H9 (cell line): ENCODE measurements at regions not wholly inside any gene's neighbourhood (a gene's known extent, or its start where the extent isn't known, plus 50 kb on each side); places are given as distances from the start of the nearest gene placed in this dataset.

Experiments
- DNase-seq: peaks from one replicate; pipeline ENCODE4 v3.0.0-alpha.2; 2017
- H2AFZ ChIP-seq: one replicate; pipeline ENCODE4 v1.6.1; 2013; ENCODE audit warnings: mild to moderate bottlenecking, low read length, control low read depth, moderate library complexity
- H2AK5ac ChIP-seq: 2 replicates; pipeline ENCODE4 v1.6.1; 2013; ENCODE audit warnings: low read length, control low read depth, mixed read lengths; ENCODE audit not compliant: insufficient read length
- H2BK120ac ChIP-seq: one replicate; pipeline ENCODE4 v1.6.1; 2013; ENCODE audit warnings: low read depth, mild to moderate bottlenecking, low read length, control low read depth, inconsistent platforms; ENCODE audit not compliant: poor library complexity, severe bottlenecking
- H2BK12ac ChIP-seq: 2 replicates; pipeline ENCODE4 v1.6.1; 2013; ENCODE audit warnings: low read length, control low read depth, mixed read lengths, low read depth; ENCODE audit not compliant: insufficient read length
- H2BK15ac ChIP-seq: 2 replicates; pipeline ENCODE4 v1.6.1; 2013; ENCODE audit warnings: low read depth, low read length, control low read depth
- H2BK20ac ChIP-seq: one replicate; pipeline ENCODE4 v1.6.1; 2013; ENCODE audit warnings: low read depth, mild to moderate bottlenecking, low read length, control low read depth, inconsistent platforms; ENCODE audit not compliant: poor library complexity, severe bottlenecking
- H2BK5ac ChIP-seq: 2 replicates; pipeline ENCODE4 v1.6.1; 2013; ENCODE audit warnings: low read length, control low read depth, mixed read lengths; ENCODE audit not compliant: insufficient read length
- H3K14ac ChIP-seq: 2 replicates; pipeline ENCODE4 v1.6.1; 2013; ENCODE audit warnings: low read length, control low read depth; ENCODE audit not compliant: insufficient read depth
- H3K18ac ChIP-seq: 2 replicates; pipeline ENCODE4 v1.6.1; 2013; ENCODE audit warnings: low read depth, mild to moderate bottlenecking, mixed read lengths, low read length, control low read depth; ENCODE audit not compliant: insufficient read length
- H3K23ac ChIP-seq: 2 replicates; pipeline ENCODE4 v1.6.1; 2013; ENCODE audit warnings: low read length, control low read depth, mixed read lengths, low read depth; ENCODE audit not compliant: insufficient read length
- H3K23me2 ChIP-seq: 2 replicates; pipeline ENCODE4 v1.6.1; 2013; ENCODE audit warnings: low read depth, mild to moderate bottlenecking, mixed read lengths, low read length, control low read depth; ENCODE audit not compliant: insufficient read length, poor library complexity, severe bottlenecking
- H3K27ac ChIP-seq: 2 replicates; pipeline ENCODE4 v1.5.1; 2013; ENCODE audit warnings: low read length, control low read depth, mixed read lengths, low read depth; ENCODE audit not compliant: insufficient read length
- H3K27me3 ChIP-seq: 2 replicates; pipeline ENCODE4 v1.6.1; 2013; ENCODE audit warnings: low read length, control low read depth, inconsistent platforms; ENCODE audit not compliant: insufficient read depth
- H3K4ac ChIP-seq: 2 replicates; pipeline ENCODE4 v1.6.1; 2013; ENCODE audit warnings: low read depth, mild to moderate bottlenecking, control low read depth, inconsistent platforms, low read length, moderate library complexity
- H3K4me1 ChIP-seq: 2 replicates; pipeline ENCODE4 v1.6.1; 2013; ENCODE audit warnings: low read length, control low read depth, inconsistent platforms; ENCODE audit not compliant: insufficient read depth
- H3K4me2 ChIP-seq: 2 replicates; pipeline ENCODE4 v1.6.1; 2013; ENCODE audit warnings: low read length, control low read depth, mixed read lengths; ENCODE audit not compliant: insufficient read length, insufficient read depth
- H3K56ac ChIP-seq: 2 replicates; pipeline ENCODE4 v1.6.1; 2013; ENCODE audit warnings: low read depth, mild to moderate bottlenecking, mixed read lengths, low read length, control low read depth; ENCODE audit not compliant: insufficient read length
- H3K79me1 ChIP-seq: 2 replicates; pipeline ENCODE4 v1.6.1; 2013; ENCODE audit warnings: low read depth, mild to moderate bottlenecking, moderate library complexity, low read length, control low read depth, inconsistent platforms; ENCODE audit not compliant: insufficient read depth, poor library complexity, severe bottlenecking
- H3K79me2 ChIP-seq: 2 replicates; pipeline ENCODE4 v1.6.1; 2013; ENCODE audit warnings: low read length, control low read depth, inconsistent platforms; ENCODE audit not compliant: insufficient read depth
- H3K9ac ChIP-seq: 2 replicates; pipeline ENCODE4 v1.6.1; 2013; ENCODE audit warnings: low read length, control low read depth, mixed read lengths; ENCODE audit not compliant: insufficient read length; ENCODE audit errors: extremely low read depth
- H3K9me3 ChIP-seq: one replicate; pipeline ENCODE4 v1.6.1; 2013; ENCODE audit warnings: low read depth, low read length, inconsistent platforms; ENCODE audit not compliant: control insufficient read depth
- H3T11ph ChIP-seq: one replicate; pipeline ENCODE4 v1.6.1; 2013; ENCODE audit warnings: mild to moderate bottlenecking, low read length, control low read depth, inconsistent platforms
- H4K20me1 ChIP-seq: one replicate; pipeline ENCODE4 v1.6.1; 2013; ENCODE audit not compliant: control insufficient read depth, insufficient read length, insufficient read depth
- H4K5ac ChIP-seq: 2 replicates; pipeline ENCODE4 v1.6.1; 2013; ENCODE audit warnings: low read depth, mild to moderate bottlenecking, mixed read lengths, low read length, control low read depth; ENCODE audit not compliant: insufficient read length
- H4K8ac ChIP-seq: replicated peaks from 2 replicates; pipeline ENCODE4 v1.6.1; 2013; ENCODE audit warnings: low read length, control low read depth, mixed read lengths, low read depth; ENCODE audit not compliant: insufficient read length
- H4K91ac ChIP-seq: 2 replicates; pipeline ENCODE4 v1.6.1; 2013; ENCODE audit warnings: low read depth, mild to moderate bottlenecking, moderate library complexity, mixed read lengths, low read length, control low read depth; ENCODE audit not compliant: insufficient read length
- H3K27ac Mint-ChIP-seq, 3 experiments: 2 replicates in 2 of 3; 3 replicates in 1 of 3; pipeline ENCODE4 v1.8.0; 2020 to 2021; ENCODE audit warnings: mixed read lengths in 3 of 3, mild to moderate bottlenecking in 1 of 3, moderate library complexity in 1 of 3
- H3K27me3 Mint-ChIP-seq: 2 replicates; pipeline ENCODE4 v1.8.0; 2021; ENCODE audit warnings: low read depth, mild to moderate bottlenecking, moderate library complexity, mixed read lengths
- H3K36me3 Mint-ChIP-seq, 3 experiments: 2 replicates in 2 of 3; 3 replicates in 1 of 3; pipeline ENCODE4 v1.8.0; 2020 to 2021; ENCODE audit warnings: low read depth in 3 of 3, mixed read lengths in 3 of 3; ENCODE audit not compliant: insufficient read depth in 1 of 3
- H3K4me1 Mint-ChIP-seq, 2 experiments: 2 replicates each; pipeline ENCODE4 v1.8.0; 2020; ENCODE audit warnings: mixed read lengths in 2 of 2
- H3K4me3 Mint-ChIP-seq, 2 experiments: 2 replicates in 1 of 2; 3 replicates in 1 of 2; pipeline ENCODE4 v1.8.0; 2020 to 2021; ENCODE audit warnings: mild to moderate bottlenecking in 2 of 2, mixed read lengths in 2 of 2, moderate library complexity in 1 of 2
- H3K9me3 Mint-ChIP-seq, 2 experiments: 2 replicates in 1 of 2; 3 replicates in 1 of 2; pipeline ENCODE4 v1.8.0; 2020; ENCODE audit warnings: mild to moderate bottlenecking in 2 of 2, mixed read lengths in 2 of 2, moderate library complexity in 1 of 2
- WGBS: extraction: QIAGEN DNeasy Blood & Tissue Kit; methylation state at CpG from one replicate; pipeline ENCODE4 v1.1.7; 2013; ENCODE audit warnings: missing lambda C conversion rate, low lambda C conversion rate, mixed read lengths; ENCODE audit not compliant: insufficient read length; ENCODE audit errors: extremely low coverage; 5-methylcytosine and 5-hydroxymethylcytosine counted together
- TF ChIP-seq, protein P1 (sequence below): fragments of 200-600 bp; sonication (generic); conservative IDR thresholded peaks from 3 replicates; pipeline ENCODE4 v1.8.0; 2021; ENCODE audit warnings: antibody characterized with exemption, mild to moderate bottlenecking

DNA sequence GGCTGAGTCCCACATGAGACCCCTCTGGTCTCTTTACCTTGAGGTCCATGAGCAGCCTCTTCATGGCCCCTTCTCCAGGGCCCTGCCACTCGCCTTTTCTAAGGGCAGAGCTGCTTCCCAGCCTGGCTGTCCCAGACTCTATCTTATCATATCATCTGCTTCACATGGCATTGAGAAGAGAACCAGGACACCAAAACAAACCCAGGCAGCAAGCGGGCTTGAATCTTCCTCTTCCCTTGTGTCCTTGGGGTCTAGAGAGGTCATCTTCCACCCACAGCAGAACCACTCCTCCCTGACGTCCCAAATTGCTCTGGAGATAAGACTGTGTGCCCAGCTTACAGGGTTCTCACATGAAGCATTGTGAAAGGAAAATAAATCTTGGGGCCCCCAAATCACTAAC is 261.3 kb upstream of the AUTS2 start:
- TF ChIP-seq, protein P1, sequence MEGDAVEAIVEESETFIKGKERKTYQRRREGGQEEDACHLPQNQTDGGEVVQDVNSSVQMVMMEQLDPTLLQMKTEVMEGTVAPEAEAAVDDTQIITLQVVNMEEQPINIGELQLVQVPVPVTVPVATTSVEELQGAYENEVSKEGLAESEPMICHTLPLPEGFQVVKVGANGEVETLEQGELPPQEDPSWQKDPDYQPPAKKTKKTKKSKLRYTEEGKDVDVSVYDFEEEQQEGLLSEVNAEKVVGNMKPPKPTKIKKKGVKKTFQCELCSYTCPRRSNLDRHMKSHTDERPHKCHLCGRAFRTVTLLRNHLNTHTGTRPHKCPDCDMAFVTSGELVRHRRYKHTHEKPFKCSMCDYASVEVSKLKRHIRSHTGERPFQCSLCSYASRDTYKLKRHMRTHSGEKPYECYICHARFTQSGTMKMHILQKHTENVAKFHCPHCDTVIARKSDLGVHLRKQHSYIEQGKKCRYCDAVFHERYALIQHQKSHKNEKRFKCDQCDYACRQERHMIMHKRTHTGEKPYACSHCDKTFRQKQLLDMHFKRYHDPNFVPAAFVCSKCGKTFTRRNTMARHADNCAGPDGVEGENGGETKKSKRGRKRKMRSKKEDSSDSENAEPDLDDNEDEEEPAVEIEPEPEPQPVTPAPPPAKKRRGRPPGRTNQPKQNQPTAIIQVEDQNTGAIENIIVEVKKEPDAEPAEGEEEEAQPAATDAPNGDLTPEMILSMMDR = no peak
- H3K27ac Mint-ChIP-seq = no peak overlapping the region
- no peaks in the 10 kb centered on the region for H3K4me1 ChIP-seq
- H3K9me3 Mint-ChIP-seq = peaks cover 4 to 5% of the 10 kb centered on the region in 2 experiments; a peak in 3 of 5 replicates
- no peak overlapping the region; the same call in 1 of the 2 replicates for H3K14ac ChIP-seq
- DNase-seq = no peak
- no peak overlapping the region for H4K5ac ChIP-seq
- no peak overlapping the region for H3K4me3 Mint-ChIP-seq
- no peak overlapping the region for H2BK120ac ChIP-seq
- H3K9me3 ChIP-seq = no peaks in the 10 kb centered on the region
- H3K4me1 Mint-ChIP-seq = no peaks in the 10 kb centered on the region
- H3T11ph ChIP-seq = no peak overlapping the region
- WGBS = no CpG with 5 or more reads among the region's 3 CpGs
- H2BK5ac ChIP-seq = no peak overlapping the region
- H3K23me2 ChIP-seq = no peaks in the 10 kb centered on the region
- H3K4ac ChIP-seq = no peak overlapping the region
- H3K79me1 ChIP-seq = no peaks in the 10 kb centered on the region
- no peak overlapping the region for H2BK15ac ChIP-seq
- no peak overlapping the region for H3K9ac ChIP-seq
- H3K27me3 ChIP-seq = no peaks in the 10 kb centered on the region
- no peak overlapping the region for H2AFZ ChIP-seq
- H3K23ac ChIP-seq = no peak overlapping the region
- no peak overlapping the region for H3K56ac ChIP-seq
- no peaks in the 10 kb centered on the region; a peak in 1 of 7 replicates for H3K36me3 Mint-ChIP-seq
- H4K20me1 ChIP-seq = no peaks in the 10 kb centered on the region
- no peak overlapping the region for H4K91ac ChIP-seq
- no peak overlapping the region for H3K27ac ChIP-seq
- no peak overlapping the region for H2BK20ac ChIP-seq
- H3K4me2 ChIP-seq = no peak overlapping the region
- H4K8ac ChIP-seq = no peak overlapping the region
- no peak overlapping the region for H3K18ac ChIP-seq
- H2BK12ac ChIP-seq = no peak overlapping the region
- H3K27me3 Mint-ChIP-seq = peaks cover 12% of the 10 kb centered on the region
- H2AK5ac ChIP-seq = no peak overlapping the region
- no peaks in the 10 kb centered on the region for H3K79me2 ChIP-seq
